ENCODE measurements at regions not wholly inside any gene's neighbourhood (a gene's known extent, or its start where the extent isn't known, plus 50 kb on each side); places are given as distances from the start of the nearest gene placed in this dataset.

GRCh38 chr1:70504821-70505193, 93.7 kb downstream of the CTH start:
- TF ChIP-seq CTCF (IDR thresholded peaks at IDR 0.05) (no peak), POLR2A (IDR thresholded peaks at IDR 0.05) (no peak)

Data from adrenal gland (tissue), 5 donors.